ENCODE measurements at regions not wholly inside any gene's neighbourhood (a gene's known extent, or its start where the extent isn't known, plus 50 kb on each side); places are given as distances from the start of the nearest gene placed in this dataset.
A peak's percentile ranks its signal among the peaks of the same experiment; 100 is the strongest.
"Not testable (repeated sequence)": the region's sequence is repeated elsewhere in the genome, so short reads cannot be mapped to it uniquely, and the experiment has no call there.

DNA sequence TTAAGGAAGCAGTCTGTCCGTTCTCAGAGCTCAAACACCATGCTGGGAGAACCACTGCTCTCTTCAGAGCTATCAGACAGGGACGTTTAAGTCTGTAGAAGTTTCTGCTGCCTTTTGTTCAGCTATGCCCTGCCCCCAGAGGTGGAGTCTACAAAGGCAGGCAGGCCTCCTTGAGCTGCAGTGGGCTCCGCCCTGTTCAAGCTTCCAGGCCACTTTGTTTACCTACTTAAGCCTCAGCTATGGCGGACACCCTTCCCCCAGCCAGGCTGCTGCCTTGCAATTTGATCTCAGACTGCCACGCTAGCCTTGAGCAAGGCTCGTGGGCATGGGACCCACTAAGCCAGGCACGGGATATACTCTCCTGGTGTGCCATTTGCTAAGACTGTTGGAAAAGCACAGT, 180.7 kb upstream of the TMEM196 start:
- not testable (repeated sequence) for DNase-seq

- not testable (repeated sequence) for DNase-seq
Measured at GRCh38 chr7:19953411-19953810, 180.0 kb upstream of the TMEM196 start.

DNA sequence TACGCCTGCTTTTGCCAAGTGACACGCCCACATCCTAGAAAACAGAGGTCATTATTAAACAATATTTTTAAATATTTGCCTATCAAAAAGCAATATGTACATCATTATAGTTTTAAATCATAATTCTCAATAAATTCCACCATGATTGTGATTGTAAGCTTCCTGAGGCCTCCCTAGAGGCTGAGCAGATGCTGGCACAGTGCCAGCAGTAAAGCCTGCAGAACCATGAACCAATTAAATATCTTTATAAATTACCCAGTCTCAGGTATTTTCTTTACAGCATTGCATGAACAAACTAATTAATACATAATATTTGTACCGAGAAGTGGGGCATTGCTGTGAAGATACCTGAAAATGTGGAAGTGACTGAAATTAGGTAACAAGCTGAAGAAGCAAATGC, 174.7 kb upstream of the TMEM196 start:
- no peak for DNase-seq

GRCh38 chr7:19944363-19945120, 171.1 kb upstream of the TMEM196 start:
- no peak for DNase-seq

DNA sequence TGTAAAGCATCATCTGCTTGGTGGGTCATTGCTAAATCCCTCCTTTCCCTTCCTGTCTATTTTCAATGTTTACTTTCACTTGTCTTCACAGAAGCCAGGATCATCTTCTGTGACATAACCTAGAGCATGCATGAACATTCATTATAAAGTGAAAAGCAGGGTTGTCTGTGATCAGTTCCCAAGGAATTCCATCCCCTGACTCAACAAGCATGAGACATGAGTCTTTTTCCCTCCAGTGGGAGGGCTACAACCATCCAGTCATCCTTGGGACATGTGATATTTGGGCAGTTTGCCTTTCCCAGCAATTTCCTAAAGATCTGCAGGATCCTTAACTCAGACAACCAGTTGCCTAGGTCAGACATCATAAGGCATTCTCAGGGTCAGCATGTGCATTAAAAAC, 166.3 kb upstream of the TMEM196 start:
- no peak for DNase-seq

DNA sequence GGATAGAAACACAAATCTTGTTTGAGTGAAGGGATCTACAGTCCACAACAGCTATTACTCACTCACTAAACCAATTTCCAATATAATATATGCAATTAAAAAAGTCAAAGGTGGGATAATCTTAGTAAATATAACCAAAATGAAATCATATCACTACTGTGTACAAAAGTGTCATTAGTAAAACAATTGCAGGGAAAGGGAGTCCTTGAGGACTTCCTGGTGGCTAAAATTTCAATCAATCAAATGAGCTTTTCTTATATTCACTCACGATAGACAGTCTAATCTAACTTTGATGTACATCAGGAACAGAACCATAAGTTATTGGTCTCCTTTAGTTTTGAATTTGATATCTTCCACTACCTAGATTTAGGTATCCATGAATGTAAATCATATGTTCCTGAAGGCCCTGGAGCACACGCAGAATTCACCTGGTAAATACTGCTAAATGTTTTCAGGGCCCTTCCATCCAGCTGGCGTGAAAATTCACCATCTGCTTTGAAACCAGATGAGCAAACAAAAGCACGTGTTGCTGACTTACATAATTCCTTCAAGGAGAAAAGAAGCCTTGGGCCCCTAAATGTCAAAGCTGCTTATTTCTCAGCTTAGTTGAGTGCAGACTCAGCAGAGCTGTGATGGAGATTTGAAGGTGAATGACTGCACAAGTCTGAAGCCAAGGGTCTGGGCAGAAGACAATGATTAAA, 159.3 kb upstream of the TMEM196 start:
- no peak for DNase-seq

DNA sequence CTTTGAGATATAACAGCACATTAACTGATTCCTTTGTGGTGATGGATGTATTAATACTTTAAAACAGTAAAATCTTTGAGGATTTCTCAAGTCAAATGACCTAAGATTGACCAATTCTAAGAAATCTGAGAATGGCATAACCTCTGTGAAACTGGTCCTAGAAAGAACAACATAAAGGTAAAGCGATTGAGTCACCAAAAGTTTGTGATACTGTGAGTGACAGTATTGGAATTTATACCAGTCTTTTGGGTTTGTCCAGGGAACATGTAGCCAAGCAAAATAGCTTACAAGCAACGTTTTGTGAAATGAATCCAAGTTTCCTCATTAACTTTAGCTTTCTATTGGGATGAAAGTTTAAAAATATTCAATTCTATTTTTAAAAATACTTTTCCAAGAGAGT, 157.4 kb upstream of the TMEM196 start:
- no peak for DNase-seq

- DNase-seq: no peak
Measured at GRCh38 chr7:19930051-19930450, 156.6 kb upstream of the TMEM196 start.

GRCh38 chr7:19928247-19928646, 154.8 kb upstream of the TMEM196 start:
- no peak for DNase-seq

DNA sequence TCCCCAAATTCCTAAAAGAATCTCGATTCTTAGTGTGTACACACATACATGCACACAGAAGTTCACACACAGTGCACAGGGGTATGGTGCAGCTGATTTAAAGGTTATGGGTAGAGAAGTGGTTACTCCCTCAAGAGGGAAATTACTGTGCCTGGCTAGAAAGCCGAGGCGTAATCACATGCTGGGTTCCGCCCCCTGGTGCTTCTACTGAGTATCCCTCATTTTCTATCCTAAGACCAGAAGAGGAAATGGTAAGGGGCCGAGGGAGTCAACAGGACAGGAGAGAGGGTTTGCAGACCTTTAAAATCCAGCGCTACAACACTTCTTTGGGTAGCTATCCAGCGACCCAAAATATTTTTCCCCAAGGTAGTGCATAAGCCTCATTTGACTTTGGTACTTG, 147.3 kb upstream of the TMEM196 start:
- no peak for DNase-seq

DNA sequence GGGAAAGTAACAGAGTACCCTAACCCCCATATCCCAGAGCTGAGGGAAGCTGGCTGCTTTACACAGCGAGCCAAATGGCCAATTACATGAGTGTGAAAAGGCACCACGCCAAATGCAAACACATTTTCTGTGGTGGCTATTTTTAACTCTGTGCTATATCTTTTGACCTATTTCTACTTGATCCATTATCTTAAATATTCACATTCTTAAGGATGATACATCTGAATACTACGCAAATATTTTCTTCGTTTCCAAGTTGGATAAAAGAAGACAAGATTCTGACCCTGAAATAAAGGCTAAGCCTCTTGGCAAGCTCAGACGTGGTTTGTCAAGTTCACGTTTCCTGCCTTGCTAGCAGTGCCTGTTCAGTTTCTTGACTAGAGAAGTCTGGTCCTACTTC, 146.7 kb upstream of the TMEM196 start:
- no peak for DNase-seq

GRCh38 chr7:19919261-19920095, 146.1 kb upstream of the TMEM196 start:
- DNase-seq: no peak

DNA sequence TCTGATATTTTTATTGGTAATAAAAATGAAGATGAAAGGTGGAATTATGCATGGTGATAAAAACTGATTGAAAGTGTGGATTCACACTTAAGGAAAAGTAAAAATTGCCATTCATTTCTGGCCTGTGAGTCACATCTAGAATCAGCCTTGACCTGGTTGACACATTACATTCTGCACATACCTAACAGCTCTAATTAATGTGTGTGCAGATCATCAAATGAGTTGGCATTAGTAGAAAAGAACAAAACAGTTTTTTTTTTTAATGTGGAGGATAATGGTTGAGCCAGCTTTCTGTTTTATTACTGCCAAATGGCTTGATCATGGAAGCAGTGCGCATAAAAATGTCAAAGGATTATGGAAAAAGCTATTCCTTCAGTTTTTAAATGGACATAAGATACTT, 142.6 kb upstream of the TMEM196 start:
- no peak for DNase-seq

DNA sequence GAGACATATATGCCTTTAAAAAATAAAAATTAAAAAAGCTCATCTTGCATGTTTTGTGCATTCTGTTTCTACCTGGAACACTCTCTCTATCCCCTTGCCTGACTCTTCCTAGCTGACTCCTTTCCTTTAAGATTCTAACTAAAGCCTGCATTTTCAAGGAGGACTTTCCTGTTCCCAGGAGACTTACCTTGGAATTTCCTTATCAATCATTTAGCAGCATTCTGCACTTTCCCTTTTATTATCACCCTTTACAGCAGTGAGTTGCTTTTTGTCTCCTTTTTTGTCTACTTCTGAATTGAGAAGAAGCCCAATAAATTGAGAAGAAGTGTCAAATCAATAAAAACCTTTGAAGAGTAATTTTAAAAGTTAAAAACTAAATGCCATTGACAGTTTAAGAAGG, 142.2 kb upstream of the TMEM196 start:
- DNase-seq: no peak

- DNase-seq: no peak
Measured at GRCh38 chr7:19914866-19915265, 141.4 kb upstream of the TMEM196 start.

DNA sequence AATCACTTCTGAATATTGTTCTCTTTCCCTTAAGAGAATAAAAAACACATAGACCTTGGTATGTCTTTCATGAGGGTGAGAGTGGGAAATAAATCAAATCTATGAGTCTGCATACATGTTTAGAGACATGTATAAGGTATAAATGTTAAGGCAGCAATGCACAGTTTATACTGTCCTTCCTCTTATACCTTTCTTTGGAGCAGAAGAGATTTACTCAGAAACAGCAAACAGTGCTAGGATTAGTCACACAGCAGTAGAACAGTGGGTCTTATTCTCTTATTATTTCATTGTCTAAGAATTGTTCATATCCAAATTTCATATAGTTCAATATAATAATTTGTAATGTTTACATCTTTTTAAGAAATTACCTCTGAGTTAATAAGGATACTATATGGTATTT, 126.7 kb upstream of the TMEM196 start:
- no peak for DNase-seq

DNA sequence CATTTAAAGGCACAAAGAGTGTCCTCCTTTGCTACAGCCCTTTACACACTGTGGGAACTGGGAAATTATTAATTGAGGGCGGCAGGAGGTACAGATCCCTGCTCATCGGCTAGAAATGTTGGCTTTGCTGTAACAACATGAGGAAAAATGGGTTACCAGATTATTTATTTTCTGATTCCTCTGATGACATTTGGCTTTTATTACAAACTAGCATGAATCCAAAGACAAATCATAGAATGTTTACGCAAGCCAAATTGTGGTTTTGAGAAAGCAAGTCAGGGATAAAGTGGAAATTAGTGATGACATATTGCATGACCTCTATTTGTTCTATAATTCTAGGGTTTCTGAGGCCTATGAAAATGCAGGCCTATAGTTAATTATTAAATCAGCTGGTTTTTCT, 126.1 kb upstream of the TMEM196 start:
- DNase-seq: no peak

GRCh38 chr7:19882893-19883292, 109.5 kb upstream of the TMEM196 start:
- DNase-seq: not testable (repeated sequence)

GRCh38 chr7:19872094-19872493, 98.7 kb upstream of the TMEM196 start:
- no peak for DNase-seq

GRCh38 chr7:19871102-19871501, 97.7 kb upstream of the TMEM196 start:
- DNase-seq: peak; percentile 45

DNA sequence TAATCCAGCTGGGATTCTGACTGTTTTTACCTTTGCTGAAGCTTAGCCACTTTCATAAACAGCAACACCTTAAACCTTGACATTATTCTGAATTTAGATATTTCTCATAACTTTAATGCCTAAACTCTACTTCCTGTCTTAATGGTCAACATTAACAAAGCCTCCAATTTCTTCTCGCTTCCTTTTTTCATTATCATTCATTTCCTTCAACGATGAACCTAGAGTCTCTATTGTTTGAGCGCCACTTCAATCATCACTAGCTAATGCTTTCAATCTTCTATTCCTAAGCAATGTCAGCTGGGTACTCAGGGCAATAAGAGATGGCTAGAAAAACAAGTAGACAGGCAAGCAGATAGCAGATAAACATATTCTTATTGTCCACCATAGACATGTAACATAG, 96.6 kb upstream of the TMEM196 start:
- DNase-seq: no peak

- DNase-seq: no peak
Measured at GRCh38 chr7:19853261-19853832, 79.9 kb upstream of the TMEM196 start.

GRCh38 chr7:19852192-19852591, 78.8 kb upstream of the TMEM196 start:
- DNase-seq: no peak

All from NCI-H526 treated with DMSO at 0.1 percent for 48 hours (cell line).